ENCODE measurements at regions not wholly inside any gene's neighbourhood (a gene's known extent, or its start where the extent isn't known, plus 50 kb on each side); places are given as distances from the start of the nearest gene placed in this dataset.

GRCh38 chr5:38051711-38052511, 206.4 kb upstream of the EGFLAM start:
- DNase-seq (ENCODE audit: insufficient read length, low spot score), result no peak
- no peak for FAIRE-seq
- TF ChIP-seq POLR2A (IDR thresholded peaks at IDR 0.05; ENCODE audit: low read depth, low read length), result no peak

GRCh38 chr5:38048400-38048799, 208.6 kb upstream of the GDNF start:
- DNase-seq (ENCODE audit: insufficient read length, low spot score), result no peak
- no peak for FAIRE-seq
- TF ChIP-seq POLR2A (IDR thresholded peaks at IDR 0.05; ENCODE audit: low read depth, low read length), result no peak

- no peak for DNase-seq (ENCODE audit: insufficient read length, low spot score)
- TF ChIP-seq POLR2A (IDR thresholded peaks at IDR 0.05; ENCODE audit: low read depth, low read length), result no peak
- no peak for FAIRE-seq
These were observed 206.3 kb upstream of the GDNF start for GRCh38 chr5:38046103-38046502.

- DNase-seq (ENCODE audit: insufficient read length, low spot score) (no peak), FAIRE-seq (no peak)
- TF ChIP-seq POLR2A (IDR thresholded peaks at IDR 0.05; ENCODE audit: low read depth, low read length), result no peak
These were observed 205.6 kb upstream of the GDNF start for GRCh38 chr5:38045446-38045845.

GRCh38 chr5:38039826-38040225, 200.0 kb upstream of the GDNF start:
- TF ChIP-seq POLR2A (IDR thresholded peaks at IDR 0.05; ENCODE audit: low read depth, low read length), result no peak
- FAIRE-seq, result no peak
- DNase-seq (ENCODE audit: insufficient read length, low spot score), result no peak

- TF ChIP-seq POLR2A (IDR thresholded peaks at IDR 0.05; ENCODE audit: low read depth, low read length), result no peak
- DNase-seq (ENCODE audit: insufficient read length, low spot score) (no peak), FAIRE-seq (no peak)
These were observed 199.2 kb upstream of the GDNF start for GRCh38 chr5:38039091-38039490.

GRCh38 chr5:38036765-38037164, 196.9 kb upstream of the GDNF start:
- no peak for TF ChIP-seq POLR2A (IDR thresholded peaks at IDR 0.05; ENCODE audit: low read depth, low read length)
- FAIRE-seq (no peak), DNase-seq (ENCODE audit: insufficient read length, low spot score) (no peak)

- FAIRE-seq (no peak), DNase-seq (ENCODE audit: insufficient read length, low spot score) (no peak)
- no peak for TF ChIP-seq POLR2A (IDR thresholded peaks at IDR 0.05; ENCODE audit: low read depth, low read length)
These were observed 192.3 kb upstream of the GDNF start for GRCh38 chr5:38032149-38032548.

GRCh38 chr5:38031304-38031703, 191.5 kb upstream of the GDNF start:
- DNase-seq (ENCODE audit: insufficient read length, low spot score) (no peak), FAIRE-seq (no peak)
- TF ChIP-seq POLR2A (IDR thresholded peaks at IDR 0.05; ENCODE audit: low read depth, low read length), result no peak

- DNase-seq (ENCODE audit: insufficient read length, low spot score), result no peak
- no peak for FAIRE-seq
- TF ChIP-seq POLR2A (IDR thresholded peaks at IDR 0.05; ENCODE audit: low read depth, low read length), result no peak
These were observed 189.7 kb upstream of the GDNF start for GRCh38 chr5:38029397-38030065.

- FAIRE-seq, result no peak
- TF ChIP-seq POLR2A (IDR thresholded peaks at IDR 0.05; ENCODE audit: low read depth, low read length), result no peak
- DNase-seq (ENCODE audit: insufficient read length, low spot score), result no peak
These were observed 184.0 kb upstream of the GDNF start for GRCh38 chr5:38023799-38024198.

GRCh38 chr5:38023371-38023770, 183.5 kb upstream of the GDNF start:
- no peak for DNase-seq (ENCODE audit: insufficient read length, low spot score)
- no peak for TF ChIP-seq POLR2A (IDR thresholded peaks at IDR 0.05; ENCODE audit: low read depth, low read length)

GRCh38 chr5:38022631-38023030, 182.8 kb upstream of the GDNF start:
- FAIRE-seq (no peak), DNase-seq (ENCODE audit: insufficient read length, low spot score) (no peak)
- TF ChIP-seq POLR2A (IDR thresholded peaks at IDR 0.05; ENCODE audit: low read depth, low read length), result no peak

More at GRCh38 chr5:38023371-38023770, 183.5 kb upstream of the GDNF start:
- no peak for FAIRE-seq

GRCh38 chr5:38018016-38018415, 178.2 kb upstream of the GDNF start:
- TF ChIP-seq POLR2A (IDR thresholded peaks at IDR 0.05; ENCODE audit: low read depth, low read length), result no peak
- FAIRE-seq, result no peak

GRCh38 chr5:38013107-38013506, 173.3 kb upstream of the GDNF start:
- FAIRE-seq, result no peak
- TF ChIP-seq POLR2A (IDR thresholded peaks at IDR 0.05; ENCODE audit: low read depth, low read length), result no peak
- no peak for DNase-seq (ENCODE audit: insufficient read length, low spot score)

More at GRCh38 chr5:38018016-38018415, 178.2 kb upstream of the GDNF start:
- no peak for DNase-seq (ENCODE audit: insufficient read length, low spot score)
